ENCODE measurements at regions not wholly inside any gene's neighbourhood (a gene's known extent, or its start where the extent isn't known, plus 50 kb on each side); places are given as distances from the start of the nearest gene placed in this dataset.

DNA sequence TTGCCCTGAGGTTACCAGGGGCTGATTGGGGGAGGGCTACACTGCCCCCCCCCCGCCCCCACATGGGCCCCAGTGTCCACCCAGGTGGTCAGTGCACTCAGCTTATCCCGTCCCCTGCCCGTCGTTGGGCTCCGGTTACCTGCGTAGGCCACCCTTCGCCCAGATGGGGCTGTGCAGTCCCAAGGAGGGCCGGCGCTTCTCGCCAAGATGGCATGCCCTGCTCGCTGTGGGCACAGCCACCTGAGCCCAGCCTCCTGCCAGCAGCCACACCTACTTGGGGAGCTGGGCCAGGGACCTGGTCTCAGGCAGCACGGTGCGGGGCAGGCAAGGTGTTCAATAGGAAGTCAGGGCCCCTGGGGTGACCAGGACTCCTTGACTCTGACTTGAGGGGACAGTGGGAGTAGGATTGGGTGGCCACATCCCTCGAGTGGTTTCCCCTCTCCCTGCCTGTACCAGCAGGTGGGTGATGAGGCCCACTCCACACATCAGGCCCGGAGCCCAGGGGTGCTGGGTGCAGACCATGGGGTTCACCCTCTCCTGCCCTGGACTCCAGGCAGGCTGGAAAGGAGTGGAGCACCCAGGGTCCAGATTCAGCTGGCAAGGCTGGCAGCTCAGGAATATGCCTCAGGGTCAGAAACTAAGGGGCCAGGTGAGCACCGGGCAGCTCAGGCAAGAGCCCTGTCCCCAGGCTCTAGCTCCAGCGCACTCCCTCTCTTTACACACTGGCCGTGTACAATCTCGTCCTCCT is 170.3 kb downstream of the GLI2 start:
- Histone ChIP-seq H3K79me2 (ENCODE audit: low read depth) (no peaks in the 10 kb centered on the region), H3K4me2 (no peak overlapping the region), H3K9me2 (ENCODE audit: insufficient read depth) (no peaks in the 10 kb centered on the region), H3K36me3 (ENCODE audit: low read depth) (no peaks in the 10 kb centered on the region), H4K20me1 (ENCODE audit: insufficient read depth) (no peaks in the 10 kb centered on the region), H3K4me1 (replicated peaks; ENCODE audit: insufficient read depth) (no peaks in the 10 kb centered on the region), H3F3A (ENCODE audit: insufficient read depth, low read depth) (no peaks in the 10 kb centered on the region), H3K27me3 (ENCODE audit: insufficient read depth, low read depth) (peaks cover 20% of the 10 kb centered on the region), H3K4me3 (no peak overlapping the region), H2AFZ (no peak overlapping the region), H3K27ac (no peak overlapping the region), H3K9me3 (ENCODE audit: insufficient read depth, low read depth) (no peaks in the 10 kb centered on the region)
- no TSS peak for BruUV-seq (replicated peaks)
- CTCF ChIA-PET: no interaction called here
- intact Hi-C loops (cut with micrococcal nuclease; ENCODE audit: unreplicated experiment): no loop called here
- no peak for TF ChIP-seq EZH2 (IDR thresholded peaks at IDR 0.05; ENCODE audit: low read depth)
- TF ChIP-seq, protein P1, sequence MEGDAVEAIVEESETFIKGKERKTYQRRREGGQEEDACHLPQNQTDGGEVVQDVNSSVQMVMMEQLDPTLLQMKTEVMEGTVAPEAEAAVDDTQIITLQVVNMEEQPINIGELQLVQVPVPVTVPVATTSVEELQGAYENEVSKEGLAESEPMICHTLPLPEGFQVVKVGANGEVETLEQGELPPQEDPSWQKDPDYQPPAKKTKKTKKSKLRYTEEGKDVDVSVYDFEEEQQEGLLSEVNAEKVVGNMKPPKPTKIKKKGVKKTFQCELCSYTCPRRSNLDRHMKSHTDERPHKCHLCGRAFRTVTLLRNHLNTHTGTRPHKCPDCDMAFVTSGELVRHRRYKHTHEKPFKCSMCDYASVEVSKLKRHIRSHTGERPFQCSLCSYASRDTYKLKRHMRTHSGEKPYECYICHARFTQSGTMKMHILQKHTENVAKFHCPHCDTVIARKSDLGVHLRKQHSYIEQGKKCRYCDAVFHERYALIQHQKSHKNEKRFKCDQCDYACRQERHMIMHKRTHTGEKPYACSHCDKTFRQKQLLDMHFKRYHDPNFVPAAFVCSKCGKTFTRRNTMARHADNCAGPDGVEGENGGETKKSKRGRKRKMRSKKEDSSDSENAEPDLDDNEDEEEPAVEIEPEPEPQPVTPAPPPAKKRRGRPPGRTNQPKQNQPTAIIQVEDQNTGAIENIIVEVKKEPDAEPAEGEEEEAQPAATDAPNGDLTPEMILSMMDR (conservative IDR thresholded peaks at IDR 0.05): no peak
- POLR2A ChIA-PET (ENCODE audit: unreplicated experiment): no interaction called here
- DNase-seq: no peak

DNA sequence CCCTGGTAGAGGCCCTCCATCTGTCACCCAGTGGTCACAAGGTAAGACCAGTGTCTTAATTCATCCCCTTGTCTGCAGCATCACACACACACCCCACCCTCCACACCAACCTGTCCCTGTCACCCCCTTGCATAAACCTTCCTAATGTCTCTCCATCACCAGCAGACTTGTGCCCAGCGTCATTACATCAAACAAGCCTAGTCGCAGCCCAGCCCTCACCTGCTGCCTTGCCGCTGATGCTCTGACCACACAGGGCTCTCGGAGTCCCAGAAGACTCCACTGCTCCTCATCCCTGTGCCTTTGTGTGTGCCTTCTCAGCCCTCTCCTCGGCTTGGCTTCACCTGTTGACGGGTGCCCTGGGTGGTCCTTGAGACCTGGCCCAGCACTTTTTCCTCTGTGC is 171.2 kb downstream of the GLI2 start:
- no peaks in the 10 kb centered on the region for H3K4me1 ChIP-seq (replicated peaks; ENCODE audit: insufficient read depth)
- DNase-seq: no peak
- POLR2A ChIA-PET (ENCODE audit: unreplicated experiment): no interaction called here
- no peak overlapping the region for H3K4me3 ChIP-seq
- no peak overlapping the region for H3K27ac ChIP-seq
- H3K79me2 ChIP-seq (ENCODE audit: low read depth): no peaks in the 10 kb centered on the region
- BruUV-seq (replicated peaks): no TSS peak
- CTCF ChIA-PET: no interaction called here
- intact Hi-C loops (cut with micrococcal nuclease; ENCODE audit: unreplicated experiment): no loop called here
- no peak overlapping the region for H2AFZ ChIP-seq
- H3K36me3 ChIP-seq (ENCODE audit: low read depth): no peaks in the 10 kb centered on the region
- no peaks in the 10 kb centered on the region for H3K9me2 ChIP-seq (ENCODE audit: insufficient read depth)
- no peaks in the 10 kb centered on the region for H3F3A ChIP-seq (ENCODE audit: insufficient read depth, low read depth)
- H4K20me1 ChIP-seq (ENCODE audit: insufficient read depth): no peaks in the 10 kb centered on the region
- peaks cover 19% of the 10 kb centered on the region for H3K27me3 ChIP-seq (ENCODE audit: insufficient read depth, low read depth)
- H3K9me3 ChIP-seq (ENCODE audit: insufficient read depth, low read depth): no peaks in the 10 kb centered on the region
- no peak overlapping the region for H3K4me2 ChIP-seq
- TF ChIP-seq, protein P1 (conservative IDR thresholded peaks at IDR 0.05): no peak
- TF ChIP-seq EZH2 (IDR thresholded peaks at IDR 0.05; ENCODE audit: low read depth): no peak

DNA sequence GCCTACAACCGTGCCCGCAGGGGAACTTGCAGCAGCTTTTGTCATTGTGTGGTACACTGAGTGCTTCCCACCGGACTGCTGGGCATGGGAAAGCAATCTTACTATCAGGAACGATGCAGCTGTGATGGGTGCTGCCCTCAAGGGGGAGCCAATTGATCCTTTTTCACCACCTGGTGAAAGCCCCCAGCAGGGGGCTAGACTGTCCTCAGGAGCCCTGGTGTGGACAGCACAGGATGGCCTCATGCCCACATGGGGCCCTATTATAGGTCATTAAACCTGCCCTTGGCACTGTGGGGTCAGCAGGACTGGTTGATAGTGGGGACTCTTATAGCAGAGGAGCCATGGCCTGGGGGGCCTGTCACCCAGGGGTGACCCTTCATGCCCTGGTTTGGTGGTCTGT is 172.2 kb downstream of the GLI2 start:
- BruUV-seq (replicated peaks): no TSS peak
- POLR2A ChIA-PET (ENCODE audit: unreplicated experiment): no interaction called here

More for the DNA sequence above, 172.2 kb downstream of the GLI2 start:
- H3K4me2 ChIP-seq: no peak overlapping the region
- no peaks in the 10 kb centered on the region for H3K9me2 ChIP-seq (ENCODE audit: insufficient read depth)
- TF ChIP-seq, protein P1 (conservative IDR thresholded peaks at IDR 0.05): no peak
- no peak for TF ChIP-seq EZH2 (IDR thresholded peaks at IDR 0.05; ENCODE audit: low read depth)
- 0 out of 2 replicates have a peak, but pooled peaks cover 3% of the 10 kb centered on the region for H3K4me1 ChIP-seq (replicated peaks; ENCODE audit: insufficient read depth)
- H3K36me3 ChIP-seq (ENCODE audit: low read depth): no peaks in the 10 kb centered on the region
- no peaks in the 10 kb centered on the region for H3K9me3 ChIP-seq (ENCODE audit: insufficient read depth, low read depth)
- H3F3A ChIP-seq (ENCODE audit: insufficient read depth, low read depth): no peaks in the 10 kb centered on the region
- no peak overlapping the region for H3K4me3 ChIP-seq
- no peak for DNase-seq
- H2AFZ ChIP-seq: no peak overlapping the region
- intact Hi-C loops (cut with micrococcal nuclease; ENCODE audit: unreplicated experiment): no loop called here
- CTCF ChIA-PET: no interaction called here
- H3K27me3 ChIP-seq (ENCODE audit: insufficient read depth, low read depth): peaks cover 16% of the 10 kb centered on the region
- H3K27ac ChIP-seq: no peak overlapping the region
- H4K20me1 ChIP-seq (ENCODE audit: insufficient read depth): no peaks in the 10 kb centered on the region
- H3K79me2 ChIP-seq (ENCODE audit: low read depth): no peaks in the 10 kb centered on the region
